Endothelial cell of umbilical vein (primary cell): ENCODE measurements at regions not wholly inside any gene's neighbourhood (a gene's known extent, or its start where the extent isn't known, plus 50 kb on each side); places are given as distances from the start of the nearest gene placed in this dataset.

ENCODE experiments used
- BruUV-seq: library from RNA; stranded (reverse); fragments of 400-500 nt; replicated peaks from 2 replicates; lab custom pipeline; 2021; lab: Mats Ljungman, UMichigan
- CTCF ChIA-PET: fragments of 300-600, 350-600 bp; sonication (Branson Sonifier 250); formaldehyde crosslinking; loops from one replicate; lab custom pipeline; 2021; ENCODE audit warnings: antibody characterized with exemption, inconsistent platforms; lab: Charles Lee
- POLR2A ChIA-PET: fragments of 300-600, 350-600 bp; sonication (Branson Sonifier 250); formaldehyde crosslinking; loops from one replicate; lab custom pipeline; 2021; ENCODE audit warnings: antibody characterized with exemption, inconsistent platforms; lab: Charles Lee
- DNase-seq: peaks from one replicate; pipeline ENCODE4 v3.0.0-alpha.2; 2011; ENCODE audit warnings: low read depth, low spot score
- FAIRE-seq: peaks from 2 replicates; lab custom pipeline; 2011; peaks lifted over from hg19 to GRCh38; lab: Jason Lieb, UNC
- H2AFZ ChIP-seq: 2 replicates; pipeline ENCODE4 v1.6.0; 2012; ENCODE audit warnings: low read depth, low read length, control low read depth, inconsistent platforms
- H3K27ac ChIP-seq: 2 replicates; pipeline ENCODE4 v1.5.1; 2011; ENCODE audit warnings: low read depth, mild to moderate bottlenecking, control low read depth, low read length, moderate library complexity; ENCODE audit not compliant: insufficient read depth
- H3K27me3 ChIP-seq, 2 experiments: 2 replicates each; pipeline versions ENCODE4 v1.6.0 to v1.6.1; 2011; ENCODE audit warnings: low read length in 2 of 2, mixed read lengths in 1 of 2; ENCODE audit not compliant: control insufficient read depth in 2 of 2, insufficient read depth in 2 of 2
- H3K36me3 ChIP-seq, 2 experiments: 2 replicates in 1 of 2; 3 replicates in 1 of 2; pipeline ENCODE4 v1.5.1; 2011; ENCODE audit warnings: low read length in 2 of 2, mild to moderate bottlenecking in 1 of 2, moderate library complexity in 1 of 2; ENCODE audit not compliant: control insufficient read depth in 2 of 2, insufficient read depth in 2 of 2; ENCODE audit errors: extremely low read depth in 1 of 2
- H3K4me1 ChIP-seq: 3 replicates; pipeline ENCODE4 v1.5.1; 2011; ENCODE audit warnings: mild to moderate bottlenecking, low read length; ENCODE audit not compliant: control insufficient read depth, insufficient read depth; ENCODE audit errors: extremely low read depth
- H3K4me2 ChIP-seq: 2 replicates; pipeline ENCODE4 v1.6.1; 2011; ENCODE audit warnings: low read length, control low read depth, mixed read lengths; ENCODE audit not compliant: insufficient read depth
- H3K4me3 ChIP-seq, 3 experiments: fragments of 200-600 bp in 1 of 3; sonication (generic), shearing (Covaris generic) in 1 of 3; replicated peaks in 1 of 3; 2 replicates each; pipeline ENCODE4 v1.5.1; 2011 to 2016; ENCODE audit warnings: control low read depth in 3 of 3, low read length in 3 of 3, mild to moderate bottlenecking in 2 of 3, inconsistent platforms in 1 of 3, low read depth in 1 of 3, moderate library complexity in 1 of 3; ENCODE audit not compliant: insufficient read depth in 1 of 3
- H3K79me2 ChIP-seq: 2 replicates; pipeline ENCODE4 v1.6.0; 2012; ENCODE audit warnings: low read length, inconsistent platforms; ENCODE audit not compliant: control insufficient read depth, insufficient read depth
- H3K9ac ChIP-seq: replicated peaks from 2 replicates; pipeline ENCODE3; 2011; ENCODE audit warnings: low read length, control low read depth; ENCODE audit not compliant: insufficient read depth; ENCODE audit errors: extremely low read depth
- H3K9me1 ChIP-seq: replicated peaks from 3 replicates; pipeline ENCODE4 v1.6.0; 2011; ENCODE audit warnings: mild to moderate bottlenecking, low read length; ENCODE audit not compliant: control insufficient read depth, insufficient read depth; ENCODE audit errors: extremely low read depth
- H3K9me3 ChIP-seq: replicated peaks from 2 replicates; pipeline ENCODE4 v1.5.1; 2012; ENCODE audit warnings: low read length, inconsistent platforms; ENCODE audit not compliant: control insufficient read depth, insufficient read depth
- H4K20me1 ChIP-seq: replicated peaks from 2 replicates; pipeline ENCODE3; 2011; ENCODE audit warnings: mild to moderate bottlenecking, low read length; ENCODE audit not compliant: control insufficient read depth, insufficient read depth; ENCODE audit errors: extremely low read depth
- CTCF ChIP-seq, 2 donors: IDR thresholded peaks; 1 replicate in 1 of 2; 2 replicates in 1 of 2; pipeline ENCODE4 v1.5.1; 2011; ENCODE audit warnings: low read length in 2 of 2, mild to moderate bottlenecking in 2 of 2, moderate library complexity in 2 of 2, control low read depth in 1 of 2, inconsistent platforms in 1 of 2, low read depth in 1 of 2; ENCODE audit not compliant: insufficient read depth in 1 of 2; ENCODE audit errors: extremely low read depth in 1 of 2
- EZH2 ChIP-seq: IDR thresholded peaks from 2 replicates; pipeline ENCODE4 v1.6.1; 2012; ENCODE audit warnings: borderline replicate concordance, low read depth, mild to moderate bottlenecking, moderate library complexity, low read length, inconsistent platforms; ENCODE audit not compliant: severe bottlenecking
- FOS ChIP-seq: IDR thresholded peaks from 2 replicates; pipeline ENCODE4 v1.6.1; 2011; ENCODE audit warnings: mild to moderate bottlenecking, low read length, moderate library complexity, borderline replicate concordance; ENCODE audit not compliant: insufficient read depth
- GATA2 ChIP-seq: IDR thresholded peaks from 2 replicates; pipeline ENCODE4 v1.7.0; 2011; ENCODE audit warnings: low read depth, mild to moderate bottlenecking, moderate library complexity, mixed read lengths, low read length; ENCODE audit not compliant: insufficient read length, insufficient read depth
- JUN ChIP-seq: IDR thresholded peaks from 2 replicates; pipeline ENCODE4 v1.6.1; 2011; ENCODE audit warnings: borderline replicate concordance, low read depth; ENCODE audit not compliant: insufficient read length, insufficient read depth
- MAX ChIP-seq: IDR thresholded peaks from 2 replicates; pipeline ENCODE4 v1.6.1; 2011; ENCODE audit not compliant: insufficient read depth, insufficient read length
- MYC ChIP-seq: IDR thresholded peaks from one replicate; pipeline ENCODE4 v1.6.1; 2011; ENCODE audit warnings: mild to moderate bottlenecking, low read depth, low read length
- POLR2A ChIP-seq: IDR thresholded peaks from 2 replicates; pipeline ENCODE4 v1.6.1; 2012; ENCODE audit warnings: low read depth, mild to moderate bottlenecking, control low read depth, low read length
- POLR2AphosphoS5 ChIP-seq: IDR thresholded peaks from 2 replicates; pipeline ENCODE4 v1.6.1; 2012; ENCODE audit warnings: low read depth, mild to moderate bottlenecking, control low read depth, low read length, moderate library complexity; ENCODE audit not compliant: insufficient read depth
- dilution Hi-C: fragments of 300-500 bp; cut with MboI; formaldehyde crosslinking; loops from one replicate; pipeline ENCODE4 v1.15.0; 2019; ENCODE audit warnings: low sequenced_read_pairs; ENCODE audit not compliant: extremely low pct_ligation_motif_present
- intact Hi-C: fragments of 100-400 bp; cut with micrococcal nuclease; formaldehyde crosslinking; loops from one replicate; pipeline ENCODE4 v1.10.0; 2022

- CTCF ChIA-PET: no interaction called here
- dilution Hi-C loops: no loop called here
- Histone ChIP-seq H3K4me3 (no peak overlapping the region), H2AFZ (no peak overlapping the region), H3K27me3 (no peaks in the 10 kb centered on the region), H4K20me1 (no peaks in the 10 kb centered on the region), H3K79me2 (no peaks in the 10 kb centered on the region), H3K9me1 (no peaks in the 10 kb centered on the region), H3K4me1 (no peaks in the 10 kb centered on the region), H3K27ac (no peak overlapping the region), H3K9me3 (peaks cover 2% of the 10 kb centered on the region), H3K36me3 (no peaks in the 10 kb centered on the region), H3K4me2 (no peak overlapping the region), H3K9ac (no peak overlapping the region)
- DNase-seq: no peak
- no peak for FAIRE-seq
- POLR2A ChIA-PET: no interaction called here
- BruUV-seq: no TSS peak
- no peak for TF ChIP-seq MAX
- no peak for TF ChIP-seq JUN
- no peak for TF ChIP-seq POLR2A
- no peak for TF ChIP-seq EZH2
- no peak for TF ChIP-seq CTCF (IDR thresholded peaks at IDR 0.05; ENCODE audit: extremely low read depth in 1 of 2, insufficient read depth in 1 of 2, low read depth in 1 of 2, low read length in 2 of 2)
- no peak for TF ChIP-seq POLR2AphosphoS5
- no peak for TF ChIP-seq GATA2
- TF ChIP-seq MYC: no peak
- no peak for TF ChIP-seq FOS
- intact Hi-C loops: no loop called here
Observed at GRCh38 chr3:18593231-18593630, 168.1 kb upstream of the SATB1 start.
